Hepatocyte (in vitro differentiated cells): ENCODE measurements at regions not wholly inside any gene's neighbourhood (a gene's known extent, or its start where the extent isn't known, plus 50 kb on each side); places are given as distances from the start of the nearest gene placed in this dataset.

Source experiments
- EZH2phosphoT487 ChIP-seq: fragments of 200-600 bp; sonication (generic); IDR thresholded peaks from one replicate; pipeline ENCODE4 v1.6.1; 2018; ENCODE audit warnings: antibody characterized with exemption, mild to moderate bottlenecking, low read depth, moderate library complexity; ENCODE audit not compliant: unreplicated experiment, severe bottlenecking
- TF ChIP-seq, protein P1 (sequence below): fragments of 200-600 bp; sonication (generic); IDR thresholded peaks from 2 replicates; pipeline ENCODE4 v1.5.1; 2016; ENCODE audit warnings: antibody characterized with exemption, mild to moderate bottlenecking; ENCODE audit not compliant: poor library complexity

DNA sequence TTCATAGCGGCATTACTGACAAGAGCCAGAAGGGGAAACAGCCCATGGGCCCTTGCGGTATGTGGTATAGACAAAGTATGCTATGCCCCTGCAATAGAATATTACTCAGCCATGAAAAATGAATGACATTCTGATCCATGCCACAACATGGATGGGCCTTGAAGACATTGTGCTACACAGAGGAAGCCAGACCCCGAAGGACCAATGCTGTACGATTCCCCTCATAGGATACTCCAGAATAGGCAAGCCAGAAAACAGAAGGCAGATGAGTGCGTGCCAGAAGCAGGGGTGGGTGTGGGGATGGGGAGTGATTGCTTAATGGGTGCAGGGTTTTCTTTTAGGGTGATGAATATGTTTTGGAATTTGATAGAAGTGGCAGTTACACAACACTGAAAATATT lies 342.0 kb downstream of the TEX29 start:
- no peak for TF ChIP-seq EZH2phosphoT487
- TF ChIP-seq, protein P1, sequence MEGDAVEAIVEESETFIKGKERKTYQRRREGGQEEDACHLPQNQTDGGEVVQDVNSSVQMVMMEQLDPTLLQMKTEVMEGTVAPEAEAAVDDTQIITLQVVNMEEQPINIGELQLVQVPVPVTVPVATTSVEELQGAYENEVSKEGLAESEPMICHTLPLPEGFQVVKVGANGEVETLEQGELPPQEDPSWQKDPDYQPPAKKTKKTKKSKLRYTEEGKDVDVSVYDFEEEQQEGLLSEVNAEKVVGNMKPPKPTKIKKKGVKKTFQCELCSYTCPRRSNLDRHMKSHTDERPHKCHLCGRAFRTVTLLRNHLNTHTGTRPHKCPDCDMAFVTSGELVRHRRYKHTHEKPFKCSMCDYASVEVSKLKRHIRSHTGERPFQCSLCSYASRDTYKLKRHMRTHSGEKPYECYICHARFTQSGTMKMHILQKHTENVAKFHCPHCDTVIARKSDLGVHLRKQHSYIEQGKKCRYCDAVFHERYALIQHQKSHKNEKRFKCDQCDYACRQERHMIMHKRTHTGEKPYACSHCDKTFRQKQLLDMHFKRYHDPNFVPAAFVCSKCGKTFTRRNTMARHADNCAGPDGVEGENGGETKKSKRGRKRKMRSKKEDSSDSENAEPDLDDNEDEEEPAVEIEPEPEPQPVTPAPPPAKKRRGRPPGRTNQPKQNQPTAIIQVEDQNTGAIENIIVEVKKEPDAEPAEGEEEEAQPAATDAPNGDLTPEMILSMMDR, result no peak
